A673 (cell line): ENCODE measurements at regions not wholly inside any gene's neighbourhood (a gene's known extent, or its start where the extent isn't known, plus 50 kb on each side); places are given as distances from the start of the nearest gene placed in this dataset.

Experiments
- BruUV-seq: library from RNA; stranded (reverse); fragments of 400-500 nt; replicated peaks from 2 replicates; lab custom pipeline; 2021; lab: Mats Ljungman, UMichigan
- CTCF ChIA-PET: fragments of 300-600 bp; sonication (Branson Sonifier 250); formaldehyde crosslinking; loops from one replicate; lab custom pipeline; 2022; ENCODE audit warnings: antibody characterized with exemption; lab: Charles Lee
- POLR2A ChIA-PET: fragments of 300-600 bp; sonication (Branson Sonifier 250); formaldehyde crosslinking; loops from one replicate; lab custom pipeline; 2022; ENCODE audit warnings: antibody characterized with exemption; ENCODE audit not compliant: low non-redundant PET; lab: Charles Lee
- DNase-seq: peaks from one replicate; pipeline ENCODE4 v3.0.0-alpha.2; 2015; ENCODE audit warnings: low spot score
- H3K27ac ChIP-seq: fragments of 200-600 bp; sonication (generic); 2 replicates; pipeline ENCODE4 v1.5.1; 2016; ENCODE audit warnings: mixed run types, low read depth, mild to moderate bottlenecking, mixed read lengths, antibody characterized with exemption, low read length; ENCODE audit not compliant: poor library complexity, severe bottlenecking
- H3K27me3 ChIP-seq: fragments of 200-600 bp; sonication (generic); replicated peaks from 2 replicates; pipeline ENCODE4 v1.6.1; 2017; ENCODE audit warnings: mixed run types, low read depth, mild to moderate bottlenecking, mixed read lengths, antibody characterized with exemption, low read length; ENCODE audit not compliant: insufficient read depth, poor library complexity
- H3K36me3 ChIP-seq: fragments of 200-600 bp; sonication (generic); 2 replicates; pipeline ENCODE4 v1.6.1; 2016; ENCODE audit warnings: mixed run types, mild to moderate bottlenecking, mixed read lengths, antibody characterized with exemption, low read length; ENCODE audit not compliant: insufficient read depth, poor library complexity, severe bottlenecking
- H3K4me1 ChIP-seq: fragments of 200-600 bp; sonication (generic); 2 replicates; pipeline ENCODE4 v1.6.1; 2017; ENCODE audit warnings: mixed run types, mild to moderate bottlenecking, mixed read lengths, antibody characterized with exemption, low read length; ENCODE audit not compliant: insufficient read depth, poor library complexity, severe bottlenecking
- H3K4me3 ChIP-seq: fragments of 200-600 bp; sonication (generic); 2 replicates; pipeline ENCODE4 v1.5.1; 2016; ENCODE audit warnings: low read depth, mixed run types, mild to moderate bottlenecking, mixed read lengths, low read length; ENCODE audit not compliant: poor library complexity, severe bottlenecking
- H3K9me3 ChIP-seq: fragments of 200-600 bp; sonication (generic); 2 replicates; pipeline ENCODE4 v1.6.1; 2016; ENCODE audit warnings: mixed run types, low read depth, mild to moderate bottlenecking, mixed read lengths, antibody characterized with exemption, low read length; ENCODE audit not compliant: poor library complexity, severe bottlenecking
- CTCF ChIP-seq: fragments of 300-800, 200-600 bp; sonication (generic); conservative IDR thresholded peaks from 2 replicates; pipeline ENCODE4 v1.5.1; 2017; ENCODE audit warnings: low read depth, mild to moderate bottlenecking, antibody characterized with exemption, low read length, moderate library complexity, mixed read lengths
- EZH2 ChIP-seq: fragments of 200-600 bp; sonication (generic); IDR thresholded peaks from 2 replicates; pipeline ENCODE4 v1.6.1; 2017; ENCODE audit warnings: borderline replicate concordance, low read depth, mild to moderate bottlenecking, mixed read lengths, antibody characterized with exemption, low read length; ENCODE audit not compliant: poor library complexity, severe bottlenecking
- intact Hi-C: fragments of 100-400 bp; cut with micrococcal nuclease; formaldehyde crosslinking; loops from one replicate; pipeline ENCODE4 v1.10.0; 2022; ENCODE audit not compliant: unreplicated experiment

GRCh38 chr11:122339436-122340060, 223.5 kb upstream of the BLID start:
- Histone ChIP-seq H3K4me1 (peaks cover 19% of the 10 kb centered on the region), H3K9me3 (no peaks in the 10 kb centered on the region), H3K36me3 (no peaks in the 10 kb centered on the region), H3K4me3 (no peak overlapping the region), H3K27ac (no peak overlapping the region), H3K27me3 (no peaks in the 10 kb centered on the region)
- intact Hi-C loops: no loop called here
- TF ChIP-seq CTCF (no peak), EZH2 (no peak)
- CTCF ChIA-PET: no interaction called here
- POLR2A ChIA-PET: no interaction called here
- no TSS peak for BruUV-seq
- DNase-seq: peak; percentile 7

GRCh38 chr11:122337704-122338103, 221.7 kb upstream of the BLID start:
- CTCF ChIA-PET: no interaction called here
- TF ChIP-seq CTCF: no peak
- Histone ChIP-seq H3K27ac (no peak overlapping the region), H3K27me3 (no peaks in the 10 kb centered on the region), H3K9me3 (no peaks in the 10 kb centered on the region), H3K4me1 (peaks cover 19% of the 10 kb centered on the region), H3K4me3 (no peak overlapping the region), H3K36me3 (no peaks in the 10 kb centered on the region)
- POLR2A ChIA-PET: no interaction called here
- BruUV-seq: no TSS peak
- intact Hi-C loops: no loop called here
- DNase-seq: no peak

- no peaks in the 10 kb centered on the region for H3K36me3 ChIP-seq
- intact Hi-C loops: no loop called here
- ChIA-PET CTCF (no interaction called here), POLR2A (no interaction called here)
- no peak for DNase-seq
- no peaks in the 10 kb centered on the region for H3K9me3 ChIP-seq
- TF ChIP-seq CTCF (no peak), EZH2 (no peak)
- peaks cover 19% of the 10 kb centered on the region for H3K4me1 ChIP-seq
- H3K27me3 ChIP-seq: no peaks in the 10 kb centered on the region
- no peak overlapping the region for H3K4me3 ChIP-seq
- no peak overlapping the region for H3K27ac ChIP-seq
- no TSS peak for BruUV-seq
Observed at GRCh38 chr11:122337241-122337640, 221.2 kb upstream of the BLID start.
